ENCODE measurements at regions not wholly inside any gene's neighbourhood (a gene's known extent, or its start where the extent isn't known, plus 50 kb on each side); places are given as distances from the start of the nearest gene placed in this dataset.

DNA sequence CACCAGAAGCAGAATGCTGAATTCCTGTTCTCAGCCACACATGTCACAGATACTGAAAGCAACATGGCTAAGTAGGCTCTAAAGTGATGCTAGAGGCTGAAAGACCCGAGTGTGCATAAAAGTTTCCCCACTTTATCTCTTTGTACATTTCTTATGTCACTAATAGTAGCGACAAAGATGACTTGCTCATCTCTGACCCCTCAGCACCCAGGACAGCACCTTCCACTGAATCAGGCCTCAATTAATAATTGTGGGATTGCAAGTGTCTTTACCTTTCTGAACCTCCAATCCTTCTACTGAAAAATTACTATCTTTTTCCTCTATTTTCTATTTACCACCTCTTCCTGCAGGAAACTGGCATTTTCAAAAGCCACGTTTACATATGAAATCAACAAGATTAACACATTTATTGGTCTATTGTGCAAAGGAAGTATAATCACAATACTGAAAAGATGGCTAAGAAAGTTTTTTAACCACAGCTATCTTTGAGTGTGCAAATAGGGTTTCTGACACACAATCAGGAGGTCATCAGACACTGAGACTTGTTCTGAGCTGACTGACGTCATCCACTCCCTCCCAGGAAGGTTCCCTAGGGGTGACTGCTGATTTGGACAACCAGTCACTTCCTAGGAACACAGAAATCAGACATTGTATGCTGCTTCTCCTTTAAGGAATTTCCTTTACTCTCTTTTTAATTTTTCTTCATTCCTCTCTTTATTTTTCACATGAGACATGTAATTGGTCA lies 213.9 kb upstream of the ISX start:
- 5% methylated on average over 4 of the region's 4 CpGs for WGBS (ENCODE audit: missing lambda C conversion rate)
- Histone ChIP-seq H3K4me3 (no peak overlapping the region), H3K4me1 (no peaks in the 10 kb centered on the region), H3K27ac (no peak overlapping the region), H3K4me2 (no peak overlapping the region), H3K9me3 (no peaks in the 10 kb centered on the region)
- CTCF ChIA-PET: no interaction called here
- FAIRE-seq (no peak), DNase-seq (ENCODE audit: low read depth in 1 of 2, low spot score in 1 of 2) (no peak), ATAC-seq (no peak)
- POLR2A ChIA-PET: no interaction called here
- TF ChIP-seq REST (IDR thresholded peaks at IDR 0.05): peak; percentile 55; the same call in 1 of the 2 replicates
- no peak for TF ChIP-seq HOXB13 (CRISPR knock-in tag; IDR thresholded peaks at IDR 0.05; ENCODE audit: low read depth)

DNA sequence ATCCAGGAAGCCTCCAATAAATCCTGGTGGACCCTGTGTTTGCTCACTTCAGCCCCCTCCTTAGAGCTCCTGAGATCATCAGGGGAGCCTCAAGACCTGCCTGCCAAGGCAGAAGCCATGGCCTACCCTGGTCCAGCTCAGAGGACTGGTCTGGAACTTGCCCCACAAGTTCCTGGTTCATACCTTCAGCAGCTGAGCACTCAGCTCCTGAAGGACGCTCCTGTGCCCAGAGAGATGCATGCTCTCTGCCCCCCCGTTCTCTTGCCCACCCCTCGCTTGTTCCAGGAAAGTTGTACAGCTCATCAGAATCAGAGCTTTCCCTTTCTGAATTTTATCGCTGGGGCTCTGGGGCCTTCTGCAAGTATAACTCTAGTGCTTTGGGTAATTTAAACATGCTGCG lies 210.5 kb upstream of the ISX start:
- DNase-seq (ENCODE audit: low read depth in 1 of 2, low spot score in 1 of 2) (no peak), ATAC-seq (no peak), FAIRE-seq (no peak)
- no peak for TF ChIP-seq FOXS1 (CRISPR knock-in tag; IDR thresholded peaks at IDR 0.05)
- TF ChIP-seq MYC (IDR thresholded peaks at IDR 0.05; ENCODE audit: borderline replicate concordance, low read length): no peak
- TF ChIP-seq HOXB13 (CRISPR knock-in tag; IDR thresholded peaks at IDR 0.05; ENCODE audit: low read depth): no peak
- no peak for TF ChIP-seq CHD2 (IDR thresholded peaks at IDR 0.05; ENCODE audit: low read length, partially characterized antibody)
- no peak for TF ChIP-seq JUN (IDR thresholded peaks at IDR 0.05)
- no peak for TF ChIP-seq POLR2AphosphoS2 (conservative IDR thresholded peaks at IDR 0.05; ENCODE audit: low read length)
- no peak for TF ChIP-seq JUNB (IDR thresholded peaks at IDR 0.05)
- TF ChIP-seq ZSCAN20 (CRISPR knock-in tag; IDR thresholded peaks at IDR 0.05): no peak
- TF ChIP-seq FOSL2 (IDR thresholded peaks at IDR 0.05): no peak
- TF ChIP-seq FOSL2 (CRISPR knock-in tag; IDR thresholded peaks at IDR 0.05): no peak
- no peak for TF ChIP-seq REST (IDR thresholded peaks at IDR 0.05)
- no peak for TF ChIP-seq HOXA7 (CRISPR knock-in tag; IDR thresholded peaks at IDR 0.05)
- TF ChIP-seq NPAS2 (CRISPR knock-in tag; IDR thresholded peaks at IDR 0.05; ENCODE audit: borderline replicate concordance): no peak
- no peak for TF ChIP-seq FOSB (CRISPR knock-in tag; IDR thresholded peaks at IDR 0.05)
- TF ChIP-seq, protein P1, sequence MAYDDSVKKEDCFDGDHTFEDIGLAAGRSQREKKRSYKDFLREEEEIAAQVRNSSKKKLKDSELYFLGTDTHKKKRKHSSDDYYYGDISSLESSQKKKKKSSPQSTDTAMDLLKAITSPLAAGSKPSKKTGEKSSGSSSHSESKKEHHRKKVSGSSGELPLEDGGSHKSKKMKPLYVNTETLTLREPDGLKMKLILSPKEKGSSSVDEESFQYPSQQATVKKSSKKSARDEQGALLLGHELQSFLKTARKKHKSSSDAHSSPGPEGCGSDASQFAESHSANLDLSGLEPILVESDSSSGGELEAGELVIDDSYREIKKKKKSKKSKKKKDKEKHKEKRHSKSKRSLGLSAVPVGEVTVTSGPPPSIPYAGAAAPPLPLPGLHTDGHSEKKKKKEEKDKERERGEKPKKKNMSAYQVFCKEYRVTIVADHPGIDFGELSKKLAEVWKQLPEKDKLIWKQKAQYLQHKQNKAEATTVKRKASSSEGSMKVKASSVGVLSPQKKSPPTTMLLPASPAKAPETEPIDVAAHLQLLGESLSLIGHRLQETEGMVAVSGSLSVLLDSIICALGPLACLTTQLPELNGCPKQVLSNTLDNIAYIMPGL (CRISPR knock-in tag; IDR thresholded peaks at IDR 0.05; ENCODE audit: borderline replicate concordance): no peak
- no peak for TF ChIP-seq TFCP2L1 (CRISPR knock-in tag; IDR thresholded peaks at IDR 0.05)
- TF ChIP-seq, protein P2, sequence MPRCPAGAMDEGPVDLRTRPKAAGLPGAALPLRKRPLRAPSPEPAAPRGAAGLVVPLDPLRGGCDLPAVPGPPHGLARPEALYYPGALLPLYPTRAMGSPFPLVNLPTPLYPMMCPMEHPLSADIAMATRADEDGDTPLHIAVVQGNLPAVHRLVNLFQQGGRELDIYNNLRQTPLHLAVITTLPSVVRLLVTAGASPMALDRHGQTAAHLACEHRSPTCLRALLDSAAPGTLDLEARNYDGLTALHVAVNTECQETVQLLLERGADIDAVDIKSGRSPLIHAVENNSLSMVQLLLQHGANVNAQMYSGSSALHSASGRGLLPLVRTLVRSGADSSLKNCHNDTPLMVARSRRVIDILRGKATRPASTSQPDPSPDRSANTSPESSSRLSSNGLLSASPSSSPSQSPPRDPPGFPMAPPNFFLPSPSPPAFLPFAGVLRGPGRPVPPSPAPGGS (IDR thresholded peaks at IDR 0.05): no peak
- TF ChIP-seq MAFK (IDR thresholded peaks at IDR 0.05; ENCODE audit: partially characterized antibody): no peak
- TF ChIP-seq ZC3H11A (IDR thresholded peaks at IDR 0.05): no peak
- H3K4me3 ChIP-seq: no peak overlapping the region
- POLR2A ChIA-PET: no interaction called here
- H3K4me2 ChIP-seq: no peak overlapping the region
- no peaks in the 10 kb centered on the region for H3K4me1 ChIP-seq
- CTCF ChIA-PET: no interaction called here
- no peak overlapping the region for H3K27ac ChIP-seq
- H3K9me3 ChIP-seq: no peaks in the 10 kb centered on the region
- WGBS (ENCODE audit: missing lambda C conversion rate): 24% methylated on average over 5 of the region's 5 CpGs
